Hepatocyte (in vitro differentiated cells): ENCODE measurements at regions not wholly inside any gene's neighbourhood (a gene's known extent, or its start where the extent isn't known, plus 50 kb on each side); places are given as distances from the start of the nearest gene placed in this dataset.
"Not testable (repeated sequence)": the region's sequence is repeated elsewhere in the genome, so short reads cannot be mapped to it uniquely, and the experiment has no call there.

Experiments
- DNase-seq: peaks from one replicate; pipeline ENCODE4 v3.0.0-alpha.2; 2016; ENCODE audit warnings: low spot score
- H2AFZ ChIP-seq: fragments of 200-600 bp; sonication (generic); 2 replicates; pipeline ENCODE4 v1.6.0; 2016; ENCODE audit warnings: antibody characterized with exemption, mild to moderate bottlenecking
- H3K27ac ChIP-seq: fragments of 200-600 bp; sonication (generic); 2 replicates; pipeline ENCODE4 v1.5.1; 2016; ENCODE audit warnings: mild to moderate bottlenecking
- H3K27me3 ChIP-seq: fragments of 200-600 bp; sonication (generic); 2 replicates; pipeline ENCODE4 v1.6.1; 2016
- H3K36me3 ChIP-seq: fragments of 200-600 bp; sonication (generic); replicated peaks from 2 replicates; pipeline ENCODE4 v1.5.1; 2016; ENCODE audit warnings: low read depth; ENCODE audit not compliant: insufficient read depth
- H3K4me1 ChIP-seq: fragments of 200-600 bp; sonication (generic); 2 replicates; pipeline ENCODE4 v1.5.1; 2016; ENCODE audit warnings: mild to moderate bottlenecking, moderate library complexity; ENCODE audit not compliant: insufficient read depth
- H3K4me2 ChIP-seq: fragments of 200-600 bp; sonication (generic); 2 replicates; pipeline ENCODE4 v1.6.0; 2016
- H3K4me3 ChIP-seq: fragments of 200-600 bp; sonication (generic); 2 replicates; pipeline ENCODE4 v1.5.1; 2016; ENCODE audit warnings: mild to moderate bottlenecking
- H3K79me2 ChIP-seq: fragments of 200-600 bp; sonication (generic); 2 replicates; pipeline ENCODE4 v1.6.0; 2017; ENCODE audit warnings: mild to moderate bottlenecking
- H3K9me2 ChIP-seq: fragments of 200-600 bp; sonication (generic); replicated peaks from 2 replicates; pipeline ENCODE4 v1.6.0; 2017; ENCODE audit warnings: mild to moderate bottlenecking; ENCODE audit not compliant: insufficient read depth
- H3K9me3 ChIP-seq: fragments of 200-600 bp; sonication (generic); 2 replicates; pipeline ENCODE4 v1.5.1; 2016; ENCODE audit warnings: low read depth, mild to moderate bottlenecking
- H4K20me1 ChIP-seq: fragments of 200-600 bp; sonication (generic); 2 replicates; pipeline ENCODE4 v1.6.0; 2016; ENCODE audit warnings: mild to moderate bottlenecking; ENCODE audit not compliant: insufficient read depth, poor library complexity, severe bottlenecking
- CTCF ChIP-seq: fragments of 200-600 bp; sonication (generic); IDR thresholded peaks from 2 replicates; pipeline ENCODE4 v1.5.1; 2016; ENCODE audit warnings: antibody characterized with exemption, mild to moderate bottlenecking; ENCODE audit not compliant: poor library complexity
- EZH2 ChIP-seq: fragments of 200-600 bp; sonication (generic); IDR thresholded peaks from 2 replicates; pipeline ENCODE4 v1.6.1; 2016; ENCODE audit warnings: antibody characterized with exemption, mild to moderate bottlenecking, borderline replicate concordance
- EZH2phosphoT487 ChIP-seq: fragments of 200-600 bp; sonication (generic); IDR thresholded peaks from one replicate; pipeline ENCODE4 v1.6.1; 2018; ENCODE audit warnings: antibody characterized with exemption, mild to moderate bottlenecking, low read depth, moderate library complexity; ENCODE audit not compliant: unreplicated experiment, severe bottlenecking
- WGBS: methylation state at CpG from one replicate; pipeline ENCODE4 v1.1.6; 2016; ENCODE audit warnings: low lambda C conversion rate; ENCODE audit errors: missing lambda C conversion rate; 5-methylcytosine and 5-hydroxymethylcytosine counted together

- Histone ChIP-seq H3K4me1 (peaks cover 5% of the 10 kb centered on the region), H3K4me3 (no peak overlapping the region), H3K9me3 (no peaks in the 10 kb centered on the region), H2AFZ (no peak overlapping the region), H3K36me3 (no peaks in the 10 kb centered on the region), H3K27me3 (no peaks in the 10 kb centered on the region), H3K9me2 (no peaks in the 10 kb centered on the region), H3K79me2 (no peaks in the 10 kb centered on the region), H4K20me1 (no peaks in the 10 kb centered on the region), H3K27ac (peak overlapping the region; percentile 18), H3K4me2 (no peak overlapping the region)
- TF ChIP-seq EZH2phosphoT487: no peak
- TF ChIP-seq CTCF: no peak
- no peak for TF ChIP-seq EZH2
- no peak for DNase-seq
Observed at GRCh38 chr15:87556886-87557285, 699.7 kb downstream of the NTRK3 start.

- Histone ChIP-seq H2AFZ (no peak overlapping the region), H4K20me1 (no peaks in the 10 kb centered on the region), H3K4me3 (no peak overlapping the region), H3K4me1 (no peaks in the 10 kb centered on the region), H3K36me3 (no peaks in the 10 kb centered on the region), H3K79me2 (no peaks in the 10 kb centered on the region), H3K9me2 (no peaks in the 10 kb centered on the region), H3K4me2 (no peak overlapping the region), H3K9me3 (no peaks in the 10 kb centered on the region), H3K27ac (no peak overlapping the region), H3K27me3 (no peaks in the 10 kb centered on the region)
- 77% methylated on average over 6 of the region's 6 CpGs for WGBS
- TF ChIP-seq EZH2phosphoT487 (no peak), CTCF (no peak), EZH2 (no peak)
- DNase-seq: no peak
Observed at GRCh38 chr15:87549860-87550259, 706.7 kb downstream of the NTRK3 start.

- no peak overlapping the region for H3K4me3 ChIP-seq
- no peak overlapping the region for H3K4me2 ChIP-seq
- no peaks in the 10 kb centered on the region for H3K79me2 ChIP-seq
- no peaks in the 10 kb centered on the region for H3K36me3 ChIP-seq
- peak; percentile 10 for DNase-seq
- TF ChIP-seq EZH2phosphoT487: no peak
- TF ChIP-seq CTCF: no peak
- no peak for TF ChIP-seq EZH2
- no peaks in the 10 kb centered on the region for H3K9me2 ChIP-seq
- no peaks in the 10 kb centered on the region for H4K20me1 ChIP-seq
- no peaks in the 10 kb centered on the region for H3K9me3 ChIP-seq
- H2AFZ ChIP-seq: no peak overlapping the region
- no peaks in the 10 kb centered on the region for H3K27me3 ChIP-seq
- no peak overlapping the region for H3K27ac ChIP-seq
- H3K4me1 ChIP-seq: no peaks in the 10 kb centered on the region
Observed at GRCh38 chr15:87549296-87549695, 707.2 kb downstream of the NTRK3 start.

GRCh38 chr15:87548590-87548989 lies 707.9 kb downstream of the NTRK3 start:
- H2AFZ ChIP-seq, DNase-seq, H3K27me3 ChIP-seq, H3K4me3 ChIP-seq, H3K27ac ChIP-seq, H3K79me2 ChIP-seq, H4K20me1 ChIP-seq, H3K9me3 ChIP-seq, H3K4me1 ChIP-seq, H3K4me2 ChIP-seq, H3K9me2 ChIP-seq, H3K36me3 ChIP-seq: not testable (repeated sequence)
- WGBS: 94% methylated on average over 14 of the region's 14 CpGs
